A549 (cell line): ENCODE measurements at regions not wholly inside any gene's neighbourhood (a gene's known extent, or its start where the extent isn't known, plus 50 kb on each side); places are given as distances from the start of the nearest gene placed in this dataset.
A peak's percentile ranks its signal among the peaks of the same experiment; 100 is the strongest.

Experiments used
- ATAC-seq, 2 experiments: fragments of 200-7000 bp in 1 of 2; fragments of >200 bp in 1 of 2; cut with Nextera tagmentation in 1 of 2; cut with Tn5 transposase in 1 of 2; 3 replicates each; pipeline versions ENCODE4 v1.8.0 to v1.9.1; 2018 to 2020; ENCODE audit warnings: mild to moderate bottlenecking in 1 of 2, moderate library complexity in 1 of 2
- CTCF ChIA-PET: fragments of 300-600 bp; sonication (Branson Sonifier 250); formaldehyde crosslinking; extraction: SDS; loops from one replicate; lab custom pipeline; 2021; ENCODE audit warnings: antibody characterized with exemption, inconsistent platforms; lab: Yijun Ruan, JAX
- POLR2A ChIA-PET: fragments of 350-600 bp; formaldehyde crosslinking; extraction: SDS; loops from one replicate; lab custom pipeline; 2021; ENCODE audit warnings: antibody characterized with exemption, inconsistent platforms; lab: Yijun Ruan, JAX
- DNase-seq, 2 experiments: peaks; one replicate each; pipeline versions ENCODE4 v3.0.0 to v3.0.0-alpha.2; 2011 to 2016; ENCODE audit warnings: low read depth in 1 of 2, low spot score in 1 of 2
- FAIRE-seq: peaks from 2 replicates; lab custom pipeline; 2011; peaks lifted over from hg19 to GRCh38; lab: Jason Lieb, UNC
- H3K27ac ChIP-seq, 2 experiments: fragments of >200 bp; sonication (Bioruptor Twin); formaldehyde crosslinking; 3 replicates each; pipeline ENCODE4 v1.5.1; 2016 to 2017
- H3K4me1 ChIP-seq: fragments of >200 bp; sonication (Bioruptor Twin); formaldehyde crosslinking; 3 replicates; pipeline ENCODE4 v1.6.1; 2016
- H3K4me2 ChIP-seq: fragments of >200 bp; sonication (Bioruptor Twin); formaldehyde crosslinking; 3 replicates; pipeline ENCODE4 v1.6.1; 2016
- H3K4me3 ChIP-seq: fragments of >200 bp; sonication (Bioruptor Twin); formaldehyde crosslinking; 3 replicates; pipeline ENCODE4 v1.5.1; 2016
- H3K9me3 ChIP-seq: fragments of >200 bp; sonication (Bioruptor Twin); formaldehyde crosslinking; 3 replicates; pipeline ENCODE4 v1.6.1; 2016
- CBX2 ChIP-seq: fragments of 200-600 bp; sonication (generic); IDR thresholded peaks from 2 replicates; pipeline ENCODE4 v1.6.1; 2016; ENCODE audit warnings: low read depth, mild to moderate bottlenecking, borderline replicate concordance
- CBX8 ChIP-seq: fragments of 200-600 bp; sonication (generic); IDR thresholded peaks from 2 replicates; pipeline ENCODE4 v1.6.1; 2016
- CHD4 ChIP-seq: fragments of 200-600 bp; sonication (generic); IDR thresholded peaks from 2 replicates; pipeline ENCODE4 v1.6.1; 2016; ENCODE audit warnings: antibody characterized with exemption, mild to moderate bottlenecking, borderline replicate concordance
- CTCF ChIP-seq: fragments of >200 bp; sonication (Bioruptor Twin); formaldehyde crosslinking; IDR thresholded peaks from 3 replicates; pipeline ENCODE4 v1.5.1; 2016
- ELK1 ChIP-seq: fragments of 150-350 bp; IDR thresholded peaks from 2 replicates; pipeline ENCODE4 v1.6.1; 2014; ENCODE audit warnings: low read depth, mild to moderate bottlenecking, low read length
- ESRRA ChIP-seq: fragments of 150-350 bp; IDR thresholded peaks from 2 replicates; pipeline ENCODE4 v1.6.1; 2014; ENCODE audit warnings: mild to moderate bottlenecking, low read length, borderline replicate concordance
- FOSL2 ChIP-seq, 2 experiments: fragments of 450-650 bp in 1 of 2; fragments of >200 bp in 1 of 2; sonication (Bioruptor Twin) in 1 of 2; formaldehyde crosslinking; IDR thresholded peaks; 2 replicates each; pipeline versions ENCODE4 v1.5.0 to v1.6.1; 2016 to 2020; ENCODE audit warnings: mild to moderate bottlenecking in 1 of 2, moderate library complexity in 1 of 2
- FOXS1 ChIP-seq: fragments of 250-450 bp; sonication (Bioruptor Pico); IDR thresholded peaks from 2 replicates; pipeline ENCODE4 v1.5.0; 2020; ENCODE audit warnings: mild to moderate bottlenecking, moderate library complexity
- GATA3 ChIP-seq: IDR thresholded peaks from 2 replicates; pipeline ENCODE4 v1.6.1; 2012; ENCODE audit warnings: borderline replicate concordance
- HES2 ChIP-seq: fragments of >200 bp; sonication (Bioruptor Twin); formaldehyde crosslinking; IDR thresholded peaks from 2 replicates; pipeline ENCODE4 v1.6.1; 2016
- HMGXB4 ChIP-seq: fragments of 250-450 bp; sonication (Bioruptor Pico); IDR thresholded peaks from 2 replicates; pipeline ENCODE4 v1.5.0; 2021; ENCODE audit warnings: mild to moderate bottlenecking, moderate library complexity, borderline replicate concordance
- HOXB13 ChIP-seq: fragments of 250-450 bp; sonication (Bioruptor Pico); IDR thresholded peaks from 2 replicates; pipeline ENCODE4 v1.5.0; 2020; ENCODE audit warnings: low read depth, mild to moderate bottlenecking, moderate library complexity
- JUN ChIP-seq, 2 experiments: fragments of >200 bp; sonication (Bioruptor Twin); formaldehyde crosslinking; IDR thresholded peaks; 2 replicates in 1 of 2; 3 replicates in 1 of 2; pipeline ENCODE4 v1.6.1; 2016 to 2017
- JUNB ChIP-seq: fragments of >200 bp; sonication (Bioruptor Twin); formaldehyde crosslinking; IDR thresholded peaks from 2 replicates; pipeline ENCODE4 v1.6.1; 2016
- KDM1A ChIP-seq: fragments of 200-600 bp; sonication (generic); IDR thresholded peaks from 2 replicates; pipeline ENCODE4 v1.6.1; 2016; ENCODE audit warnings: low read depth, mild to moderate bottlenecking
- MAFK ChIP-seq: fragments of 450-650 bp; IDR thresholded peaks from 2 replicates; pipeline ENCODE4 v1.6.1; 2014; ENCODE audit not compliant: partially characterized antibody
- NFE2L2 ChIP-seq: fragments of 150-350 bp; conservative IDR thresholded peaks from 2 replicates; pipeline ENCODE4 v1.6.1; 2014; ENCODE audit warnings: low read length
- PBX3 ChIP-seq: IDR thresholded peaks from 2 replicates; pipeline ENCODE4 v1.6.1; 2012
- RAD21 ChIP-seq, 2 experiments: fragments of >200 bp in 1 of 2; sonication (Bioruptor Twin) in 1 of 2; formaldehyde crosslinking in 1 of 2; IDR thresholded peaks in 1 of 2; conservative IDR thresholded peaks in 1 of 2; 2 replicates in 1 of 2; 3 replicates in 1 of 2; pipeline ENCODE4 v1.6.1; 2012 to 2018; ENCODE audit warnings: inconsistent platforms in 1 of 2
- RARB ChIP-seq: fragments of 250-450 bp; sonication (Bioruptor Pico); IDR thresholded peaks from 2 replicates; pipeline ENCODE4 v1.8.0; 2021; ENCODE audit warnings: mild to moderate bottlenecking, moderate library complexity
- REST ChIP-seq: fragments of 200-600 bp; sonication (generic); IDR thresholded peaks from 2 replicates; pipeline ENCODE4 v1.6.1; 2016; ENCODE audit warnings: antibody characterized with exemption, mild to moderate bottlenecking, moderate library complexity
- SMC3 ChIP-seq: fragments of >200 bp; sonication (Bioruptor Twin); formaldehyde crosslinking; IDR thresholded peaks from 3 replicates; pipeline ENCODE4 v1.6.1; 2018; ENCODE audit warnings: inconsistent platforms
- TFCP2L1 ChIP-seq: fragments of 250-450 bp; sonication (Bioruptor Pico); IDR thresholded peaks from 2 replicates; pipeline ENCODE4 v1.5.0; 2021; ENCODE audit warnings: mild to moderate bottlenecking
- TP53 ChIP-seq: fragments of 250-450 bp; sonication (Bioruptor Pico); IDR thresholded peaks from 2 replicates; pipeline ENCODE4 v1.5.0; 2021; ENCODE audit warnings: mild to moderate bottlenecking, moderate library complexity
- WGBS: methylation state at CpG from one replicate; pipeline ENCODE4 v1.1.6; 2017; ENCODE audit errors: missing lambda C conversion rate; 5-methylcytosine and 5-hydroxymethylcytosine counted together

- TF ChIP-seq PBX3 (no peak), CHD4 (no peak), NFE2L2 (no peak), KDM1A (no peak), TP53 (CRISPR knock-in tag) (no peak), ELK1 (no peak), RAD21 (conservative IDR thresholded peaks at IDR 0.05 in 1 of 2, IDR thresholded peaks at IDR 0.05 in 1 of 2) (no peak)
These were observed 67.2 kb downstream of the TMEM30B start (continued) for GRCh38 chr14:61213920-61214319.

- Histone ChIP-seq H3K4me2 (no peak overlapping the region), H3K4me1 (no peaks in the 10 kb centered on the region), H3K4me3 (no peak overlapping the region), H3K27ac (no peak overlapping the region), H3K9me3 (no peaks in the 10 kb centered on the region)
- ATAC-seq, result no peak
- no peak for FAIRE-seq
- ChIA-PET CTCF (no interaction called here), POLR2A (no interaction called here)
- WGBS, result 90% methylated on average over 3 of the region's 3 CpGs
- DNase-seq, result no peak
- TF ChIP-seq MAFK, result peak; percentile 60
- TF ChIP-seq KDM1A, result no peak
- no peak for TF ChIP-seq JUN (IDR thresholded peaks at IDR 0.05)
These were observed 67.9 kb downstream of the TMEM30B start for GRCh38 chr14:61213191-61213621.

GRCh38 chr14:61212546-61212945, 68.6 kb downstream of the TMEM30B start:
- POLR2A ChIA-PET, result no interaction called here
- Histone ChIP-seq H3K4me1 (no peaks in the 10 kb centered on the region), H3K9me3 (no peaks in the 10 kb centered on the region), H3K27ac (no peak overlapping the region), H3K4me2 (no peak overlapping the region), H3K4me3 (no peak overlapping the region)
- DNase-seq (no peak), FAIRE-seq (no peak), ATAC-seq (no peak)
- CTCF ChIA-PET, result no interaction called here
- WGBS, result 89% methylated on average over 1 of the region's 1 CpG
- TF ChIP-seq ESRRA, result no peak
- TF ChIP-seq JUNB, result no peak
- no peak for TF ChIP-seq RAD21 (conservative IDR thresholded peaks at IDR 0.05 in 1 of 2, IDR thresholded peaks at IDR 0.05 in 1 of 2)
- TF ChIP-seq TFCP2L1 (CRISPR knock-in tag), result no peak
- TF ChIP-seq HOXB13, result no peak
- no peak for TF ChIP-seq RARB (CRISPR knock-in tag)
- no peak for TF ChIP-seq CTCF
- TF ChIP-seq ELK1, result no peak
- no peak for TF ChIP-seq CBX2
- no peak for TF ChIP-seq HMGXB4
- TF ChIP-seq FOXS1 (CRISPR knock-in tag), result no peak
- TF ChIP-seq HES2, result no peak
- TF ChIP-seq REST, result no peak
- no peak for TF ChIP-seq CBX8
- no peak for TF ChIP-seq GATA3
- TF ChIP-seq FOSL2 (IDR thresholded peaks at IDR 0.05), result no peak
- TF ChIP-seq FOSL2 (CRISPR knock-in tag; IDR thresholded peaks at IDR 0.05), result no peak
- no peak for TF ChIP-seq MAFK
- no peak for TF ChIP-seq SMC3
